ENCODE measurements at regions not wholly inside any gene's neighbourhood (a gene's known extent, or its start where the extent isn't known, plus 50 kb on each side); places are given as distances from the start of the nearest gene placed in this dataset.
"Not testable (repeated sequence)": the region's sequence is repeated elsewhere in the genome, so short reads cannot be mapped to it uniquely, and the experiment has no call there.

- TF ChIP-seq CTCF, POLR2A, POLR2AphosphoS5 (IDR thresholded peaks at IDR 0.05): not testable (repeated sequence)
Measured at GRCh38 chr2:234859330-234859872, 92.4 kb upstream of the SH3BP4 start.
